ENCODE measurements at regions not wholly inside any gene's neighbourhood (a gene's known extent, or its start where the extent isn't known, plus 50 kb on each side); places are given as distances from the start of the nearest gene placed in this dataset.
"Not testable (repeated sequence)": the region's sequence is repeated elsewhere in the genome, so short reads cannot be mapped to it uniquely, and the experiment has no call there.

GRCh38 chr11:126149759-126150625 is 61.5 kb downstream of the RPUSD4 start:
- DNase-seq = peak; percentile 18

- DNase-seq = no peak
Measured at GRCh38 chr11:126148317-126148716, 63.1 kb downstream of the RPUSD4 start.

- no peak for DNase-seq
Measured at GRCh38 chr11:126147208-126148111, 64.0 kb downstream of the RPUSD4 start.

GRCh38 chr11:126146454-126147192 is 64.8 kb downstream of the RPUSD4 start:
- peak; percentile 35 for DNase-seq

GRCh38 chr11:126145954-126146353 is 65.5 kb downstream of the RPUSD4 start:
- DNase-seq = no peak

GRCh38 chr11:126143491-126143890 is 68.0 kb downstream of the RPUSD4 start:
- DNase-seq = not testable (repeated sequence)

GRCh38 chr11:126140926-126141280 is 70.5 kb downstream of the RPUSD4 start:
- DNase-seq = peak; percentile 66

- DNase-seq = no peak
Measured at GRCh38 chr11:126140201-126140925, 71.1 kb downstream of the RPUSD4 start.

GRCh38 chr11:126139111-126140091 is 72.0 kb downstream of the RPUSD4 start:
- DNase-seq = no peak

- DNase-seq = no peak
Measured at GRCh38 chr11:126138636-126139035, 72.8 kb downstream of the RPUSD4 start.

- no peak for DNase-seq
Measured at GRCh38 chr11:126137136-126137535, 74.3 kb downstream of the RPUSD4 start.

- DNase-seq = no peak
Measured at GRCh38 chr11:126136507-126136906, 73.8 kb upstream of the CDON start.

- DNase-seq = no peak
Measured at GRCh38 chr11:126135235-126136176, 72.8 kb upstream of the CDON start.

GRCh38 chr11:126134461-126135155 is 71.9 kb upstream of the CDON start:
- no peak for DNase-seq

GRCh38 chr11:126133901-126134300 is 71.2 kb upstream of the CDON start:
- DNase-seq = no peak

GRCh38 chr11:126132319-126132718 is 69.7 kb upstream of the CDON start:
- DNase-seq = no peak

GRCh38 chr11:126130781-126131180 is 68.1 kb upstream of the CDON start:
- not testable (repeated sequence) for DNase-seq

GRCh38 chr11:126129727-126130671 is 67.3 kb upstream of the CDON start:
- no peak for DNase-seq
